HepG2 (cell line): ENCODE measurements at regions not wholly inside any gene's neighbourhood (a gene's known extent, or its start where the extent isn't known, plus 50 kb on each side); places are given as distances from the start of the nearest gene placed in this dataset.

Source experiments
- CAMTA2 ChIP-seq: sonication (generic); formaldehyde crosslinking; IDR thresholded peaks from 2 replicates; pipeline ENCODE4 v1.4.0; 2020; ENCODE audit warnings: mild to moderate bottlenecking, missing genetic modification reagents, borderline replicate concordance
- CBX5 ChIP-seq: sonication (generic); formaldehyde crosslinking; IDR thresholded peaks from 2 replicates; pipeline ENCODE4 v1.4.0; 2020; ENCODE audit warnings: missing genetic modification reagents, borderline replicate concordance
- TOPORS ChIP-seq: sonication (generic); formaldehyde crosslinking; IDR thresholded peaks from 2 replicates; pipeline ENCODE4 v1.8.0; 2023; ENCODE audit warnings: mild to moderate bottlenecking, missing genetic modification reagents
- ZNF777 ChIP-seq: sonication (generic); formaldehyde crosslinking; IDR thresholded peaks from 2 replicates; pipeline ENCODE4 v1.4.0; 2020; ENCODE audit warnings: missing genetic modification reagents
- TF ChIP-seq, protein P1 (sequence below), 2 experiments: fragments of 450-650 bp in 1 of 2; sonication (generic) in 1 of 2; formaldehyde crosslinking in 1 of 2; IDR thresholded peaks; 2 replicates each; pipeline versions ENCODE4 v1.6.1 to v1.8.0; 2016 to 2022; ENCODE audit warnings: antibody characterized with exemption in 1 of 2, mild to moderate bottlenecking in 1 of 2, missing genetic modification reagents in 1 of 2

DNA sequence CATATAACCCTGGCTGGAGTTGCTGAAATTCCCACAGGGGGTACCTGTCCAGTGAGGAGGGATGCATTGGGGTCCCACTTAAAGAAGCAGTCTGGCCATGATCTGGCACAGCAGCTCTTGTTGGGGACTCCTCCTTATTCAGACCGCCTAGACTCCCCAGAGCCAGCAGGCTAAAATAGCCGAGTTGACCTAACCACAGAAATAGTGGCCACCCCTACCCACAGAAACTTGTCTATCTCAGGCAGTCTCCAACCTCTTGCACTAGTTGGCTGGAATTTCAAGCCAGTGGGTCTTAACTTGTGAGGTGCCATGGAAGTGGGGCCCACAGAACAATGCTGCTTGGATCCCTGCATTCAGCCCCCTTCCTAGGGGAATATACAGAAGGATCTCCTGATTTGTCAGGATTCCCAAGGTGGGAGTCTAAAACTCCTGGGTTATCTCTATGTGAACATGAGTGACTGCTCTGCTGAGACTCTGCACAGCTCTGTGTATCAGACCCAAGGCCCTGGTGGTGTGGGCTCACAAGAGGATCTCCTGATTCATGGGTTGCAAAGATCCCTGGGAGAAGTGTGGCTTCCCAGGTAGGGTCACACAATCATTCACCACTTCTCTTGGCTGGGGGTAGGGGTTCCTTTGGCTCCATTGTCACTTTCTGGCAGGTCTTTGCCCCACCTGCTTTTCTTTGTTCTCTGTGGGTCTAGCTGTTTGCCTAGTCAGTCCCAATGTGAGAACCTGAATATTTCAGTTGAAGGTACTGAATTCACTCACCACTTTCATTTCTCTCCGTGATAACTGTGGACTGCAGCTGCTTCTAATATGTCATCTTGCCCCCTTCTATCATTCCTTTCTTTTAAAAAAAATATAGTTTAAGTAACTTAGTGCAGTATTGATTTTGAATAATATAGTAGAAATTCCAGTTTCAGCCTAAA, 65.5 kb upstream of the CLVS2 start (continued):
- no peak for TF ChIP-seq CBX5 (CRISPR knock-in tag)
- TF ChIP-seq, protein P1, sequence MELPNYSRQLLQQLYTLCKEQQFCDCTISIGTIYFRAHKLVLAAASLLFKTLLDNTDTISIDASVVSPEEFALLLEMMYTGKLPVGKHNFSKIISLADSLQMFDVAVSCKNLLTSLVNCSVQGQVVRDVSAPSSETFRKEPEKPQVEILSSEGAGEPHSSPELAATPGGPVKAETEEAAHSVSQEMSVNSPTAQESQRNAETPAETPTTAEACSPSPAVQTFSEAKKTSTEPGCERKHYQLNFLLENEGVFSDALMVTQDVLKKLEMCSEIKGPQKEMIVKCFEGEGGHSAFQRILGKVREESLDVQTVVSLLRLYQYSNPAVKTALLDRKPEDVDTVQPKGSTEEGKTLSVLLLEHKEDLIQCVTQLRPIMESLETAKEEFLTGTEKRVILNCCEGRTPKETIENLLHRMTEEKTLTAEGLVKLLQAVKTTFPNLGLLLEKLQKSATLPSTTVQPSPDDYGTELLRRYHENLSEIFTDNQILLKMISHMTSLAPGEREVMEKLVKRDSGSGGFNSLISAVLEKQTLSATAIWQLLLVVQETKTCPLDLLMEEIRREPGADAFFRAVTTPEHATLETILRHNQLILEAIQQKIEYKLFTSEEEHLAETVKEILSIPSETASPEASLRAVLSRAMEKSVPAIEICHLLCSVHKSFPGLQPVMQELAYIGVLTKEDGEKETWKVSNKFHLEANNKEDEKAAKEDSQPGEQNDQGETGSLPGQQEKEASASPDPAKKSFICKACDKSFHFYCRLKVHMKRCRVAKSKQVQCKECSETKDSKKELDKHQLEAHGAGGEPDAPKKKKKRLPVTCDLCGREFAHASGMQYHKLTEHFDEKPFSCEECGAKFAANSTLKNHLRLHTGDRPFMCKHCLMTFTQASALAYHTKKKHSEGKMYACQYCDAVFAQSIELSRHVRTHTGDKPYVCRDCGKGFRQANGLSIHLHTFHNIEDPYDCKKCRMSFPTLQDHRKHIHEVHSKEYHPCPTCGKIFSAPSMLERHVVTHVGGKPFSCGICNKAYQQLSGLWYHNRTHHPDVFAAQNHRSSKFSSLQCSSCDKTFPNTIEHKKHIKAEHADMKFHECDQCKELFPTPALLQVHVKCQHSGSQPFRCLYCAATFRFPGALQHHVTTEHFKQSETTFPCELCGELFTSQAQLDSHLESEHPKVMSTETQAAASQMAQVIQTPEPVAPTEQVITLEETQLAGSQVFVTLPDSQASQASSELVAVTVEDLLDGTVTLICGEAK (IDR thresholded peaks at IDR 0.05), result no peak
- TF ChIP-seq, protein P1 (CRISPR knock-in tag; IDR thresholded peaks at IDR 0.05), result no peak
- TF ChIP-seq TOPORS (CRISPR knock-in tag), result no peak
- no peak for TF ChIP-seq ZNF777 (CRISPR knock-in tag)
- TF ChIP-seq CAMTA2 (CRISPR knock-in tag), result no peak
